Embryonic facial prominence (tissue), 1 donor: ENCODE measurements at regions not wholly inside any gene's neighbourhood (a gene's known extent, or its start where the extent isn't known, plus 50 kb on each side); places are given as distances from the start of the nearest gene placed in this dataset.

Experiments
- DNase-seq: peaks from one replicate; pipeline ENCODE4 v3.0.0-alpha.2; 2016; ENCODE audit errors: extremely low spot score

DNA sequence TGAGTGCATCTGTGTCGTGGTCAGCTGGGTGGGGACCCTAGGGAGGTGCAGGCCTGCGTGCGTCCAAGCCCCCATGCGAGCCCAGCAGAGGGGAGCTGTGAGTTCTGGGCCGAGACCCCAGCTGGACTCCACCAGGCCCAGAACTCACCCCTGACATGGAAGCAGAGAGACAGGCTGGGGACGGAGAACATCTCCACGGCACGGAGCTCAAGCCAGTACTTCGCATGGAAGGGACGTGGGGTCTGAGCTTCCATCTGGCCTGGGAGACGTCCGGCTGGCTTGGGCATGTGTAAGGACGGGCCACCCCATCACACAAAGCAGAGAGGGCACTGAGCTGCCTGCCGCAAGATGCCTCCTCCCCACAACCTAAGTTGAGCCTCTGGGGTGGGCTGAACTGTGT is 422.4 kb downstream of the CTTN start:
- DNase-seq = no peak

DNA sequence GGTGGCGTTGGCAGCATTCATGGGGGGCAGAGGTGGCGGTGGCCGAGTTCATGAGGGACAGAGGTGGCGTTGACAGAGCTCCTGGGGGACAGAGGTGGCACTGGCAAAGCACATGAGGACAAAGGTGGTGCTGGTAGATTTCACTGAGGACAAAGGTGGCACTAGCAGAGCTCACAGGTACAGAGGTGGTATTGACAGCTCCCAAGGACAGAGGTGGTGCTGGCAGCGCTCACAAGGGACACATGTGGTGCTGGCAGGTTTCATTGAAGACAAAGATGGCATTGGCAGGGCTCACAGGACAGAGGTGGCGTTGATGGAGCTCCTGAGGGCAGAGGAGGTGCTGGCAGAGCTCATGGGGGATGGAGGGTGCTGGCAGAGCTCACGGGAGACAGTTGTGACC is 425.4 kb downstream of the CTTN start:
- no peak for DNase-seq

DNA sequence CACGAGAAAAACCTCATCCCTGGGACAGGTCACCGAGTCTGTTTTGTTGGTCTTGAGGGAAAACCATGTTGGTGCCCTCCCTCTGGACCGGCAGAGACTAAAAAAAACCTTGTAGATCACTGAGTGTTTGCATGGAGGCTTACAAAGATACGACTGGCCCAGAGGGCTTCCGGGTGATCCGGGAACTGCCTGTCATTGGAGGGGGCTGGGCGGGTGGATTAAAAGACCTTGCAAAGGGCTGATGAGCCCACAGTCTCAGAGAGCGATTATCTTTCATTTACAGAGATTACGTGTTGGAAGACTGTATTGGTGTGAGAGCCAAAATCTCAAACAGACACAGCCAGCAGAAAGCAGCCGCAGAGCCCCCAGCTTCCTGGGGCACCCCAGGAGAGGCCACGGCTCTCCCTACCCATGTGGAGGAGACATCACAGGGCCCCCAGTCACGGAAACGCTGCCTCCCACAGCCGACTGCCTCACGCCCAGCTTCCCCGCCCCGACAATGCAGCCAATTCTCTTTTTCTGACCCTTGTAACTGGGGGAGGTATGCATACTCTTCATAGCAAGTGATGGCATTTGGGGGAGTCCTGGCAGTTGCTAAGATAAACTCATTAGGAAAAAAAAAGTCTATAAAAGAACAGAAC is 426.4 kb downstream of the CTTN start:
- DNase-seq = no peak

DNA sequence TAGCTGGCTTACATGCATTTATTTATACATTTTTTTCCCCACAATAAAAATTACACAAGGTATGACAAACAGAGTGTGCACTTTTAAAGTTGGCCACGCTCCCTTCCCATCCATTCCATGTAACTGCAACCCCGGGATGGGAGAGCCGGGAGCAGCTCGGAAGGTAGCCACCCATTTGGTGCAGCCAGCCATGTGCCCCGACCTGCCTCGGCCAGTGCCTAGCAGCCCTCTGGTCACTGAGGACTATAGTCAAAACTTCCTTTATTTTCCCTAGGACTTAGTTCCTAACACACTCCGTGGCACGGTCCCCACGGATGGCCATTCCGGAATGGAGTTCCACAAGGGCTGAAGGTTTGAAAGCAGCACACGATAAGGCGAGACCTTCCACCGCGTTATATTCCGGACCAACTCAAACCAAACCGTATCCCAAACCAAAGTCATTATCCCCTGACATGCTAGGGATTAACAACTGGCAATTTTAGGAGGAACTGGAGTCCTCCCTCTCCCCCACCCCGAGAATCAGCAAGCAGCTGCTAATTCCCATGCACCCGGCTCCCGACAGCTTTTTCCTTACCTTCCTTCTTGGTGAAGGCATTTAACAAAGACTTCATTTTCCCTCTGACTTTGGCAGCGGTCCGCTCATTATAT is 426.4 kb downstream of the SHANK2 start:
- DNase-seq = no peak

DNA sequence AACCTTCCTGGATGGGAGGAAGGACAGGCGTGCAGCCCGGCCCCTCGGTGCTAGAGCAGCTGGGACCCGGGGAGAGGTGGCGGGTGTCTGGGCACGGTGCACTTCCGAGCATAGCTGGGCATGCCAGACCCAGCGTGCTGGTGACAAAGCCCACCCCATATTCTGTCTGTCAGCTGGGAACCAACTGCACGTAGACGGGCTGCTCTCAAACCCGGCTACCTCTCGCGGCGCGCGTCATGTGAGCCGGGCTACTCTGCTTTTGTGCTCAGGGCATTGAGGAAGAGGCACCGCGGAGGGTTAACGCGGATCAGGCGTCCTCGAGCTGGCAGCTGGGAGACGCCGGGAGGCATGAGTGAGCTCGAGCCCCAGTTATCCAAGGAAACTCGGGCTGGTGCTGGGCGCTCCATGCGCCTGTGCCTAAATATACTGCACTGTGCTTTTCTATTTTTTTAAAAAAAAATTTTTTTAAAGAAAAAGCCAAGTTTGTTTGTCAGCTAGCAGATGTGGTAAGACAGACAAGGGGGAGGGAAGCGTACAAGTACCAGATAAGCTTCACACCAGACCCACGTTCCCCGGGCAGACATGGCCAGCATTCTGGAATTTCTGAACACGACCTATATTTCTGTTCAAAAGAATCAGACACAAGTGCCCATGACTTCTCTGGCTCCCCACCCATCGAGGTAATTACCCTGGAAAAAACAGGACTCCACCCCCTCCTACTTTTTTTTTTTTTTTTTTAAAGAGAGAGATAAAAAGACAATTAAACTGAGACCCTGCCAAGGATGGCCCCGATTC is 425.6 kb downstream of the SHANK2 start:
- no peak for DNase-seq

DNA sequence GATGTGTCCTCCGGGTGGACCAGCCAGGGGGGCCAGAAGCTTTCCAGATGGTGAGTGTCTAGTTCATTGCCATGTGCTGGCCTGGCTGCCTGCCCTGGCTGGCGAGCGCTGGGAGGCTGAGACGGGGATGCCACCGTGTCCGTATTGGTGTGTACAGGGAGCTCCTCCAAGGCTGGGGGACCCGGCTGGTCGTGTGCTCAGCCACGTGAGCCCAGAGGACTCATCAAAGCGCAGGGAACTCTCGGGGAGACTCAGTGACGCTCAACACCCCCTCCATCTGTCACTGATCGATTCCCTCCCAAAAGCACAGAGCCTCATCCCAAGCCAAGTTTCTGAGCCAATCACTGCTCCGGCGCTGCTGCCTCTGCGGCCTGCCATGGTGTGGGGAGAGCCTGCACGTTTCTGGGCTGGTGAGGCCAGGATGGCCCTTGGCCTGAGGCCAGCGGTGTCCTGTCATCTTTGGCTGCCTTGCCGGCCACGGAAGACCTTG is 423.7 kb downstream of the SHANK2 start:
- no peak for DNase-seq

DNA sequence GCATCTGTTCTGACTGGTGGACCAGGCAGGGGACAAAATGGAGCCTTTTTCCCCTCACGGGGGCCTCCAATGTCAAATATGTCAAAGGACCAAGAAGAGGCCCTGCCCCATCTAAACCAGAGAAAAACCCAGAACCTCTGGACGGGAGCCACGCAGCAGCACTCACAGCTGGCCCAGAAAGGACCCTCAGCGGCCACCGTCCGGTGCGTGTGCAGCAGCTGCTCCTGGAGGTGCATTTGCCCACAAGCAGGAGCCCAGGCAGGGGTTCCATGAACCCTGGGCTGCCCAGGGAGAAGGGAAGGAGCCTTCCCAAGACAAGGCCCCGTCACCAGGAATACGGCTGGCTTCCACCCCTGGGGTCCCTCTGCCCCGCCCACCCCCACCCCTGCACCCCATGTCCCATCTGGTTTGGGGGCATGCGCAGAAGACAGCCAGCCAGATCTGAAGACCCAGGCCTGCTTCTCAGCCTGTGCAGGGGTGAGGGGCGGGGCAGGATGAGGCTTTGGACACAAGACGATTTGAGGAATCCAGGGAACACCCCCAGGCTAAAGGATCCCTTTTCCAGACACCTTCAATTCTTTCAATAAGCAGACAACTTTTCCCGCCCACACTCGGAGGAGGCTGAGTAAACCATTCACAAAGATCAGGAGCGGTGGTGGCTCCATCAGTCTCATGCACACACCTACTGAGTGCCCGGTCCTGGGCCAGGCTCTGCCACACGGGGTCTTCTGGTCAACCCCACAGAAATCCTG is 423.1 kb downstream of the SHANK2 start:
- DNase-seq = no peak

DNA sequence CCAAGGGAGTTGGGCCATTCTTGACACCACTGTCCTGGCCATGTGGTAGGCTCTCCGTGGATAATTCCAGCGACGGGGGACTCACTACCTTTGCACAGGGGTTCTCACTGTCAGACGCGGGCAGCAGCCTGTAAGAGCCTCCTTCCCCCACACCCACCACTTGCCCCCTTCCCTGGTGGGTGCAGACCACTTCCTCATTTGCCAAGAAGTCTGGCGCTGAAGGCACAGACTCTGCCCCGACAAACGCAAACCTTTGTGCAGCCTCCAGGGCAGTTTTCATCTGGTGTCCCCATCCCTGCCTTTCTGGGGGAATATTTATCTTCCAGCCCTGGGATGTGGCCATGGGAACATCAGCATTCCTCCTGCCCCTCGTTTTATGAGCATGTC is 422.5 kb downstream of the SHANK2 start:
- DNase-seq = no peak

DNA sequence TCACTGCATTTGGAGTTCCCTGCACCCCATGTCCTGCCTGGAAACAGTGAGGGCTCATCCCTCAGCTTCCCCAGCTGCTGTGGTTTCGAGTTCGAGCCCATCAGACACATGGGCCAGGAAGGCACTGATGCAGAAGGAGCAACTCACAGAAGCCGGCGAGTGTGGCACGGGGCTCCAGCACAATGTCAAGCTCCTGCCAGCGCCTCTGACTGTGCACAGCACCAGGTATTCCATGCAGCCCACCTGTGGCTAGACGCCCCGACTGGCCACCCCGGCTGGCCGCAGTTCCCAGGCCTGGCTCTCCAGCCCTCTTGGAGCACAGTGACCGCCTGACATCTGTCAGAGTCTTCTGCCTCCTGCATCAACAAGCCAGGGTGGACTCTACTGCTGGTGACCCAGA is 419.4 kb downstream of the SHANK2 start:
- no peak for DNase-seq

DNA sequence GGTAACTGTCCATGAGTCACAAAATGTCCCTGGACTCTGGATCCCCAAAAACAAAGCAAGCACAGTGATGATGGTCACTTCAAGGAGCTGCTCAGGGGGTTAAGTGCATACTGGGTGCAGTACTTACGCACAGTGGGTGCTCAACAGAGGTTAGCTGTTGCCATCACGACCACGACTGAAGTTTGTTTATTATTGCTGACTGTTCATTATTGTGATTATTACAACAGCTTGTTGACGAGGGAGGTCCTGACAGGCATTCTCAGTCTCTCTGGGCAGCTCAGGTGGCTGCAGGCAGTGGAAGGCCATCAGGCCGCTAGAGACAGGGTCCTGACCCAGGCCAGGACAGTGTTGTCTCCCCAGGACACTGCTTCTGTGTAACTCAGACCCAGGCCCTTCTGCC is 418.8 kb downstream of the SHANK2 start:
- no peak for DNase-seq

DNA sequence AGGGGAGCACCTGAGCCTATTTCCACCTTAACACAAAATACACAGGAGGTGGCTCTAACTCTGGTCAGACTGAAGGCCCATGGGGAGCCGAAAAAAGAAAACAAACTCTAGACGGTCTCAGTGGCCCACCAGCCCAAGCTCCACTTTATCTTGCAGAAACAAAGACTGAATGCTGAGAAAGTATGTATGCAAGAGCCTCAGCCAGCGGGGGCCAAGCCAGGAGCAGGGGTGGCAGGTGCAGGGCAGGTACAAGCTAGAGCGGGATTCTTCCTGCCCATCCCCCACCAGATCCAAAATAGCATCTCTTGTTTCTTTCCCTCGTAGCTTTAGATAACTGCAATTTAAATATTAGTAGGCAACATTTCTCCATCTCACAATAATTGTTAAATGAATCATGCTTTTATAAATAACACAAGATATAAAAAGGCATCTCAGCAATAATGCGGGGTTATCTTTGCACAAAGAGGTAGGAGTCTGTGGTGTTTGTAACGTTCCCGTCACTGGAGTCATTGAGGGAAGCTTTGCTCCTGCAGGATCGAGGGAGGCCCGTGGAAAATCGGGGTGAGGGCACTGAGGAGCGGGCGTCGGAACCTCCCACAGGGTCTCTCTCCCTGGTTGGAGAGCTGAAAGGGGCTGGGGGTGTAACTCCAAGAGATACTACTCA is 418.0 kb downstream of the SHANK2 start:
- no peak for DNase-seq

DNA sequence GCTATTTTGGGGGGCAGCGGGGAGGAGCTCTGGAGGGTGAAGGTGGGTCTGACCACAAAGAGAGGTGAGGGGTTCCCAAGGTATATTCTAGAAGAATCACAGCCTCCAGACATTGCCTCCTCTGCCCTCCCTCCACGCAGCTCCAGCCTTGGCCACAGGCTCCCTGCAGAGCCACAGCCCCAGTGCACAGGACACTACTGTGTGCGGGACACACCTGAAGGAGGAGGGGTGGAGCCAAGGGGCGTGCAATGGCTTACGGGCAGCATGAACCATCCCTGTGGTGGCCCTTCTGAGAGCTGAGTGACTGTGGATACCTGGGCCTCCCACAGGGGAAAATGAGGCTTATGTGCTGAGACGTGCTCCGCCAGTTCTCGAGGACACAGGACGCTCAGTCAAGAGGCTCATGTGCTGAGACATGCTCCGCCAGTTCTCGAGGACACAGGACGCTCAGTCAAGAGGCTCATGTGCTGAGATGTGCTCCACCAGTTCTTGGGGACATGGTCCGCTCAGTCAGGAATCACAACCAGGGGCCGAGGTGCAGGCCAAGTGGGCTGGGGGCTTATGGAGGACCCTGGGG is 417.3 kb downstream of the SHANK2 start:
- no peak for DNase-seq

DNA sequence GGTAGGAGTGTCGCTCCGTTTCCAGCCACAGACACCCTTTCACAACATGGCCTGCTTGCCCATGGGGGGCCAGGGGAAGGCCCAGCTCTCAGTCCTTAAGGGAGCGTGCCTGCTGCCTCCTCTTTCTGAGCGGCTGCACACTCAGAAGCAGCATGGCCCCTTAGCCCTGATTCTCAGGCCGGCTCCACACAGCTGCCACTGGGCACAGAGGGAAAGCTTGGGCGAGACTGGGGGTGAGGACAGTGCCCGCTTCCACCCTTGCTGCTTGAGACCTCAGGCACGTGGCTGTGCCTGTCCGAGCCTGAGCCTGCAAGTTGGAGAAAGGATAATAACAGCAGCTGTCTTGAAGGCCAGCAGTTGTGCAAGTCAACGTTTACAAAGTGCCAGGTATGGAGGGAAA is 416.3 kb downstream of the SHANK2 start:
- no peak for DNase-seq

DNA sequence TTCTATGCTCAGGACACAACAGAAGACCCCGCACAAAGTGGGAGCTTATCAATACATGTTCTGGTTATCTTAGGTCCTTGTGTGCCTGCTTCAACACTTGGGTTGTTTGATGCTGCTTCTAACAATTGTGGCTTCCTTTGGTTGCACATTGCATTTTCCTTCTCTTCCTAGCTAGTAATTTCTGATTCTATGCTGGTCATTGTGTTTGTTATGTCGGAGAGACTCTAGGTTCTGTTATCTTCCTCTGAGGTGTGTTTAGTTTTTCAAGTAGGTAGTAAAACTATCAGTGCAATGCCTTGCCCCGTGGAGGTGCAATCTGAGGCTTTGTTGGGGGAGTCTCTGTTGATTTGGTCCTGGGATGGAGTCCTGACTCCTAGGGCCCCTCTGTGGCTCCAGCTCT is 414.2 kb downstream of the SHANK2 start:
- no peak for DNase-seq

DNA sequence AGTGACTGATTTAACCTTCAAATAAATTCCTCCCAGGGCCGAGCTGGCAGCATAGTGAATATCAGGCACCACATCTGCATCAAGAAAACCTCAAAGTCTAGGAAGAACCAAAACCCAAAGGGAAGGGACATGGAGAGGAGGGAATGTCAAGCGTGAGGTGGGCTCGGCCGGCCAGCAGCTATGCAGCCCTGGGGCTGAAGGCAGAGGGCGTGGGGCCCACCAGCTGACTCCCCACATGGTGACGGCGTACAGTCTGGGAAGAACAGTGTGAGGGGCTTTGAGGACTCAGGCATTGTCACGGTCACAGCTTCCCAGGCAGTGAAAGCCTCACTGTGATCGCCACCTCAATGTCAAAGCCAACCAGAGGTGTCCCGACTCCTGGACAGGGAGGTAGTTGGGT is 412.5 kb downstream of the SHANK2 start:
- no peak for DNase-seq

DNA sequence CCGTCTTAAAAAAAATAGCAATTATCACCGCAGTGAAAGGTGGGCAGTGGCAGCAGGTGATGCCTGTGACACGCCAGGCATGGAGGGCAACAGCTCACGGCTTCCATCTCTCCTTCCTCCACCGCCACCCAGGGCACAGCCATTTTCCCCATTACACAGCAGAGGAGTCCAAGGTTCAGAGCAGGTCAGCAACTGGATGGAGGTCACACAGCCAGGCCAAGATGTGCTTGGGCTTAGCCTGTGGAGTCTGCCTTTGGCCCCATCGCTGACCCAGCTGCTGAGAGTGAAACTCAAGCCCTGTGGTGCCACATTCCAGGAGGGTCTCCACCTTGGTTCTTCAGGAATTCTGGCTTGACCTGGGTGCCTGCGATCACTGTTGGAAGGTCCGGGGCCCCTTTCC is 411.1 kb downstream of the SHANK2 start:
- no peak for DNase-seq

DNA sequence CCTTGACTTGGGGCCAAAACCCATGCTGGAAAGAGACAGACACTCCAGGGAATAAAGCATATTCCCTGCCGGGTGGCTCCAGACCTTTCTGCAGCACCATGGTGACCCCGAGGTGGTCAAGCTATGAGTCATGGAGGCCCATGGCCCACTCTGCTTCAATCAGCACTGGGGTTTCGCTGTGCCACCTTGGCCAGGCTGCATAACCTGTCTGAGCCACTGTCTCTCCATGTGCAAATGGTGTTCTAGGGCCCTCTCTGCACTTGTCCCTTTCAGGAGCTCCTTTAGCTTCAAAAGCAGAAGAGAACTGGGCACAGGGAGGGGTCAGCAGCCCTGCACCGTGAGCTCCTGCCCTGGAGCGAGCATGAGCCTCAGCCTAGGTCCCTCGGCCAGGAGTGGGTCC is 410.1 kb downstream of the SHANK2 start:
- no peak for DNase-seq

DNA sequence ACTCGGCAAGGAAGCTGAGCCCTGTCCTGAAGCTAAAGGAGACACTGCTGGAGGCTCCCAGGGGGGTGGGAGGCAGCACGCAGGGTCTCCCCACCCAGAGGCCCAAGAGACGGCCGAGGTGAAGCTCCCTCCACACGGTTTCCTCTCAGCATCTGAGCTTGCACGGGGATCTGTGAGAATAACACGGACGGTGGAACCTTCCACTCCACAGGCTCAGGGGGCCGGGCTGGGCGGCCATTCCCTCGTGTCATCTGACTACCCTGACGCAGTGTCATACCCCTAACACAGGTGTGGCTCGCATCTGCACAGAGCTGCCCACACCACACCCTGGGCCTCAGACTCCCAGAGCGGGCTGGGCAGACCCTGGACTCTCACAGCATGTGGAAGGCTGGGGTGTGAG is 409.7 kb downstream of the SHANK2 start:
- DNase-seq = no peak

DNA sequence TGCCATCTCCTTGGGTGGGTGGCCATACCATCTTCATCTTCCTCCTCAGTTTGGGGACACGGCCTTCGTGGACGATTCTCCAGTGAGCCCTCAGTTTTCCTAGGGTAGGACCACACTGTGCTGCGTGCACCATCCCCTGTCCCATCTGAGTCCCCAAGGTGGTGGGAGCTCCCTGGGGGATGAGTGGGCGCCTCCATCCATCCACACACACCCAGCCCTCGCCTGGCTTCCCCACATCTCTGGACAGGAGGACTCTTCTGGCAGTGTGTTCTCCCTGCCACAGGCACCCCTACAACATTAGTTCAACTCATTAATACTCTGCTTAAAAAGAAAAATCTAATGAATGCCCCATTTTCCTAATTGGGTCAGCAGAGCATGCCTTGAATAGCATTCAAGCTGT is 408.5 kb downstream of the SHANK2 start:
- no peak for DNase-seq

DNA sequence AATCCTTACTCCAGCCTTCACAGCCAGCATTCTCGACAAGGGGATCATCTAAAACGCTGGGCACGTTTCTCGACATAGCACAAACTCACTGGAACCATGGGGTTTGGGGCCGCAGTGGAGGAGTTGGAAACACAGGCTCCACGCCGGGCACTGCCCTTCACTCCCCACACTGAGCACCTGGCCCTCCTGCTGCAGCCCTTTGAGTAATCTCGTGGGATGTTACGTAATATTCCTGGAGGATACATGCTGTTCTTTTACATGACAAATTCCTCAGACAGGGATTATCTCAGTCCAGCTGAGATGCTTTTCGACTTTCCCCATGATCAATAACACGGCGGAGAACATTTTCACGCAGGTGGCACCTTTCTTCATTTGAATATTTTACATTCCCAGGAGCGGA is 408.0 kb downstream of the SHANK2 start:
- DNase-seq = no peak

DNA sequence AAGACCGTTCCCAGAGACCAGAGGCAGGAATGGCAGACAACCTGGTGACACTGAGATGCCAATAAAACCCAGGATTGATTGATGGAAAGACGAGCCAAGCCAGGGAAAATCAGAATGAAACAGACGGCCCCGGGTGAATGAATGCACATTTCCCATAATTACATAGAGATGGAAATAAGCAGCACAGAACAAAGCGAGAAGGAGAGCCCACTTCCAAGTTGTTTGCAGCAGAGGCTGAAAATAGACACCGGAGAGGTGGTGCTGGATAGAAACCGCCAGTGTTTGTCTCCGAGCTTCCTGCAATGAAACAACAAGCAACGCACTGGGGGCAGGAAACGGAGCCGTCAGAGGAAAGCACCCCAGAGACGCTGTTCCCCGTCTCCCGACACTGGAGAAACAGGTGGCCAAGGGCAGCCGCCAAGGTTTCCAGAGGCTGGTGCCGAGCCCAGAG is 406.8 kb downstream of the SHANK2 start:
- DNase-seq = no peak
